MM.1S (cell line): ENCODE measurements at regions not wholly inside any gene's neighbourhood (a gene's known extent, or its start where the extent isn't known, plus 50 kb on each side); places are given as distances from the start of the nearest gene placed in this dataset.

Source experiments
- DNase-seq: peaks from one replicate; pipeline ENCODE4 v3.0.0-alpha.2; 2015
- H2AFZ ChIP-seq: fragments of 300-600 bp; sonication (generic); 2 replicates; pipeline ENCODE4 v1.6.0; 2016; ENCODE audit warnings: antibody characterized with exemption, low read length
- H3F3A ChIP-seq: fragments of 300-600 bp; sonication (generic); 2 replicates; pipeline ENCODE4 v1.6.1; 2016; ENCODE audit warnings: mild to moderate bottlenecking, antibody characterized with exemption, low read length, moderate library complexity, mixed read lengths; ENCODE audit not compliant: insufficient read depth
- H3K27ac ChIP-seq: fragments of 300-600 bp; sonication (generic); 2 replicates; pipeline ENCODE4 v1.5.1; 2016; ENCODE audit warnings: mild to moderate bottlenecking, low read length
- H3K27me3 ChIP-seq: fragments of 300-600 bp; sonication (generic); replicated peaks from 2 replicates; pipeline ENCODE4 v1.6.0; 2016; ENCODE audit warnings: low read length; ENCODE audit not compliant: insufficient read depth
- H3K36me3 ChIP-seq: fragments of 300-600 bp; sonication (generic); replicated peaks from 2 replicates; pipeline ENCODE4 v1.6.1; 2016; ENCODE audit warnings: mild to moderate bottlenecking, low read length, mixed read lengths; ENCODE audit not compliant: insufficient read depth
- H3K4me1 ChIP-seq: fragments of 300-600 bp; sonication (generic); 2 replicates; pipeline ENCODE4 v1.6.1; 2016; ENCODE audit warnings: low read length, mixed read lengths
- H3K4me2 ChIP-seq: fragments of 300-600 bp; sonication (generic); 2 replicates; pipeline ENCODE4 v1.6.0; 2016; ENCODE audit warnings: low read depth, low read length
- H3K4me3 ChIP-seq: fragments of 300-600 bp; sonication (generic); 2 replicates; pipeline ENCODE4 v1.5.1; 2016; ENCODE audit warnings: low read length, mixed read lengths
- H3K79me2 ChIP-seq: fragments of 300-600 bp; sonication (generic); 2 replicates; pipeline ENCODE4 v1.6.1; 2016; ENCODE audit warnings: mixed run types, low read length, mixed read lengths
- H3K9ac ChIP-seq: fragments of 300-600 bp; sonication (generic); 2 replicates; pipeline ENCODE4 v1.6.1; 2016; ENCODE audit warnings: low read length, mixed read lengths
- H3K9me2 ChIP-seq: fragments of 300-600 bp; sonication (generic); replicated peaks from 2 replicates; pipeline ENCODE4 v1.6.1; 2016; ENCODE audit warnings: mild to moderate bottlenecking, low read length, mixed read lengths; ENCODE audit not compliant: insufficient read depth
- H3K9me3 ChIP-seq: fragments of 300-600 bp; sonication (generic); replicated peaks from 2 replicates; pipeline ENCODE4 v1.6.1; 2016; ENCODE audit warnings: mild to moderate bottlenecking, low read length, mixed read lengths; ENCODE audit not compliant: insufficient read depth
- H4K20me1 ChIP-seq: fragments of 300-600 bp; sonication (generic); 2 replicates; pipeline ENCODE4 v1.6.1; 2016; ENCODE audit warnings: mild to moderate bottlenecking, low read length, moderate library complexity, mixed read lengths; ENCODE audit not compliant: insufficient read depth
- EZH2 ChIP-seq: fragments of 300-600 bp; sonication (generic); optimal IDR thresholded peaks from 2 replicates; pipeline ENCODE3; 2017; ENCODE audit warnings: low read depth, mild to moderate bottlenecking, antibody characterized with exemption, low read length, mixed read lengths
- EZH2phosphoT487 ChIP-seq: fragments of 300-600 bp; sonication (generic); IDR thresholded peaks from 2 replicates; pipeline ENCODE4 v1.6.1; 2018; ENCODE audit warnings: antibody characterized with exemption, low read length
- TF ChIP-seq, protein P1 (sequence below): fragments of 300-600 bp; sonication (generic); IDR thresholded peaks from 2 replicates; pipeline ENCODE4 v1.5.1; 2016; ENCODE audit warnings: antibody characterized with exemption, low read length, mixed read lengths

DNA sequence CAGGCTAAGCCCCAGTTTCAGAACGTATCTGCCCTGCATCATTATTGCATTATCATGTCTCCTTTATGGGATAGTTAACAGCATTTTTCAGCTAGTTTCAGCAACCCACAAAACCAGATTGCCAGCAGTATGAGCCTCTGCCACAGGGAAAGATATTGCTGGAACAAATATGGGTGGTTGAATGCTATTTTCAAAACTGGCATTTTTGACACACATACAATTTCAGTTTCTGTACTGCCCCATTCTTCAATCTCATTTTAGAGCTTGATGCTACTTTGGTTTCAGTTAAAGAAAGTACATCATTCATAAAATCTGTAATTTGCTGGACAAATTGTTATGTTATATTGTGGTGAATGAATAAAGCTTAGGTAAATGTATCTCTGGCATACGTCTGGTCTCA lies 1037.5 kb downstream of the NAALADL2 start:
- peaks cover 25% of the 10 kb centered on the region for H3K4me1 ChIP-seq
- H3K27ac ChIP-seq, result peak overlapping the region; percentile 67
- peak overlapping the region; percentile 31 for H3K4me3 ChIP-seq
- H3F3A ChIP-seq, result peaks cover 12% of the 10 kb centered on the region
- peak; percentile 80 for DNase-seq
- peak overlapping the region; percentile 16; the same call in 1 of the 2 replicates for H3K9ac ChIP-seq
- no peaks in the 10 kb centered on the region for H3K9me2 ChIP-seq
- no peaks in the 10 kb centered on the region for H3K79me2 ChIP-seq
- H2AFZ ChIP-seq, result peak overlapping the region; percentile 41
- no peaks in the 10 kb centered on the region for H4K20me1 ChIP-seq
- no peaks in the 10 kb centered on the region for H3K9me3 ChIP-seq
- H3K4me2 ChIP-seq, result peak overlapping the region; percentile 56
- no peaks in the 10 kb centered on the region for H3K36me3 ChIP-seq
- H3K27me3 ChIP-seq, result no peaks in the 10 kb centered on the region
- no peak for TF ChIP-seq EZH2
- TF ChIP-seq EZH2phosphoT487, result no peak
- TF ChIP-seq, protein P1, sequence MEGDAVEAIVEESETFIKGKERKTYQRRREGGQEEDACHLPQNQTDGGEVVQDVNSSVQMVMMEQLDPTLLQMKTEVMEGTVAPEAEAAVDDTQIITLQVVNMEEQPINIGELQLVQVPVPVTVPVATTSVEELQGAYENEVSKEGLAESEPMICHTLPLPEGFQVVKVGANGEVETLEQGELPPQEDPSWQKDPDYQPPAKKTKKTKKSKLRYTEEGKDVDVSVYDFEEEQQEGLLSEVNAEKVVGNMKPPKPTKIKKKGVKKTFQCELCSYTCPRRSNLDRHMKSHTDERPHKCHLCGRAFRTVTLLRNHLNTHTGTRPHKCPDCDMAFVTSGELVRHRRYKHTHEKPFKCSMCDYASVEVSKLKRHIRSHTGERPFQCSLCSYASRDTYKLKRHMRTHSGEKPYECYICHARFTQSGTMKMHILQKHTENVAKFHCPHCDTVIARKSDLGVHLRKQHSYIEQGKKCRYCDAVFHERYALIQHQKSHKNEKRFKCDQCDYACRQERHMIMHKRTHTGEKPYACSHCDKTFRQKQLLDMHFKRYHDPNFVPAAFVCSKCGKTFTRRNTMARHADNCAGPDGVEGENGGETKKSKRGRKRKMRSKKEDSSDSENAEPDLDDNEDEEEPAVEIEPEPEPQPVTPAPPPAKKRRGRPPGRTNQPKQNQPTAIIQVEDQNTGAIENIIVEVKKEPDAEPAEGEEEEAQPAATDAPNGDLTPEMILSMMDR, result no peak

DNA sequence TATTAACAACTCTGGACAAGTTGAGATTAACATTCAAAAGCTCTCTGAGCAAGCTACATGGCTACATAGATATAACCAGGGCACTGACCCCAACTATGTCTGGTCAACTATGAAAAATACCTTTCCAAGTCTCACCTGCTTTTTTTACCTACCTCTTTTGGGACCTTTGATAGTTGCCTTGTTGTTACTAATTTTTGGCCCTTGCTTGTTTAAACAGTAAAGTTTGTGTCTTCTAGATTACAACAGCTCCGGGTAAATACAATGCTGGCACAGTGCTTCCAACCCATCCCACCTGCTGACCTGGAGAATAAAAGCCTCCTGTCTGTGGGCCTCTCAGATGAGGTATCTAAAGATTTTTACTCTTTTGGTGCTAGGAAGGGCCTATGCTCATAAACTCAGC lies 1036.6 kb downstream of the NAALADL2 start:
- Histone ChIP-seq H4K20me1 (no peaks in the 10 kb centered on the region), H3K79me2 (no peaks in the 10 kb centered on the region), H3K27ac (peak overlapping the region; percentile 67; the same call in 1 of the 2 replicates), H3K27me3 (no peaks in the 10 kb centered on the region), H3K9me2 (no peaks in the 10 kb centered on the region), H3K4me1 (peaks cover 25% of the 10 kb centered on the region), H2AFZ (peak overlapping the region; percentile 41), H3F3A (peaks cover 12% of the 10 kb centered on the region), H3K4me3 (no peak overlapping the region), H3K4me2 (peak overlapping the region; percentile 56; the same call in 1 of the 2 replicates), H3K9me3 (no peaks in the 10 kb centered on the region), H3K36me3 (no peaks in the 10 kb centered on the region), H3K9ac (no peak overlapping the region)
- no peak for DNase-seq
- TF ChIP-seq, protein P1, result no peak
- TF ChIP-seq EZH2phosphoT487 (no peak), EZH2 (no peak)

DNA sequence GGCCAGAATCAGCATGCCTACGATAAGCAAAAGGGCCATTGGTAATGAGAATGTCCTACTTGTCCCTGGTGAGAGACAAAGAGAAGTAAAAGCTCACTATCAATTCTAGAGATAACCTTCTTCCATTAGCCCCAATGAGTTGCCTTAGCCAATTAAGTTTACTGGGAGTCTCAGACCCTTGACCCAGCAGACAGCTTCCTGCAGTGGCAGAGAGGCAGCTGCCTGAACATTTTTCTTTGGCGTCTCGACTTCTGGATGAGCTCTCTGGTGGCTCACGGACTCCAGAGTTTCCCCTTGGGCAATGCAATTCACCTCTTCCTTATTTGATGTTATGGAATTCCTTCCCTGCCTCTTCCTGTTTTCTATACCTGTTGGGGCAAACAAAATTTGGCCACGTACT lies 1034.4 kb downstream of the NAALADL2 start:
- H3F3A ChIP-seq, result peaks cover 12% of the 10 kb centered on the region
- H3K27ac ChIP-seq, result no peak overlapping the region
- H4K20me1 ChIP-seq, result no peaks in the 10 kb centered on the region
- no peaks in the 10 kb centered on the region for H3K27me3 ChIP-seq
- no peaks in the 10 kb centered on the region for H3K9me2 ChIP-seq
- peaks cover 25% of the 10 kb centered on the region for H3K4me1 ChIP-seq
- no peaks in the 10 kb centered on the region for H3K79me2 ChIP-seq
- H3K4me3 ChIP-seq, result no peak overlapping the region
- no peak overlapping the region for H3K4me2 ChIP-seq
- H3K36me3 ChIP-seq, result no peaks in the 10 kb centered on the region
- no peaks in the 10 kb centered on the region for H3K9me3 ChIP-seq
- no peak overlapping the region for H3K9ac ChIP-seq
- H2AFZ ChIP-seq, result no peak overlapping the region
- DNase-seq, result no peak
- TF ChIP-seq EZH2phosphoT487, result no peak
- TF ChIP-seq, protein P1, result no peak
- no peak for TF ChIP-seq EZH2
